SHP77 treated with DMSO at 0.1 percent for 48 hours (cell line): ENCODE measurements at regions not wholly inside any gene's neighbourhood (a gene's known extent, or its start where the extent isn't known, plus 50 kb on each side); places are given as distances from the start of the nearest gene placed in this dataset.
"Not testable (repeated sequence)": the region's sequence is repeated elsewhere in the genome, so short reads cannot be mapped to it uniquely, and the experiment has no call there.

ENCODE experiments used
- DNase-seq: peaks from one replicate; lab custom pipeline; 2025; lab: John Stamatoyannopoulos, UW

GRCh38 chr17:16842346-16842745, 129.6 kb downstream of the TNFRSF13B start:
- not testable (repeated sequence) for DNase-seq

- DNase-seq, result not testable (repeated sequence)
Measured at GRCh38 chr17:16841896-16842295, 130.0 kb downstream of the TNFRSF13B start.

GRCh38 chr17:16840219-16840618, 131.7 kb downstream of the TNFRSF13B start:
- not testable (repeated sequence) for DNase-seq

GRCh38 chr17:16839242-16840175, 132.4 kb downstream of the TNFRSF13B start:
- DNase-seq, result not testable (repeated sequence)

- not testable (repeated sequence) for DNase-seq
Measured at GRCh38 chr17:16838795-16839194, 133.1 kb downstream of the TNFRSF13B start.

- not testable (repeated sequence) for DNase-seq
Measured at GRCh38 chr17:16838287-16838686, 133.6 kb downstream of the TNFRSF13B start.

- DNase-seq, result not testable (repeated sequence)
Measured at GRCh38 chr17:16837468-16838266, 134.3 kb downstream of the TNFRSF13B start.

- DNase-seq, result not testable (repeated sequence)
Measured at GRCh38 chr17:16836315-16836915, 135.5 kb downstream of the TNFRSF13B start.

GRCh38 chr17:16833517-16833916, 138.4 kb downstream of the TNFRSF13B start:
- not testable (repeated sequence) for DNase-seq

- not testable (repeated sequence) for DNase-seq
Measured at GRCh38 chr17:16832853-16833252, 139.1 kb downstream of the TNFRSF13B start.

- not testable (repeated sequence) for DNase-seq
Measured at GRCh38 chr17:16832206-16832605, 139.7 kb downstream of the TNFRSF13B start.

- not testable (repeated sequence) for DNase-seq
Measured at GRCh38 chr17:16830770-16831169, 140.7 kb downstream of the CCDC144A start.

- DNase-seq, result not testable (repeated sequence)
Measured at GRCh38 chr17:16830219-16830618, 140.2 kb downstream of the CCDC144A start.
